HEK293 (cell line): ENCODE measurements at regions not wholly inside any gene's neighbourhood (a gene's known extent, or its start where the extent isn't known, plus 50 kb on each side); places are given as distances from the start of the nearest gene placed in this dataset.

Experiments used
- KLF7 ChIP-seq: fragments of 450-650 bp; formaldehyde crosslinking; IDR thresholded peaks from 2 replicates; pipeline ENCODE4 v1.5.1; 2016; ENCODE audit warnings: missing biosample characterization, missing genetic modification characterization, borderline replicate concordance
- YY1 ChIP-seq: fragments of 450-650 bp; formaldehyde crosslinking; IDR thresholded peaks from 2 replicates; pipeline ENCODE4 v1.5.1; 2018; ENCODE audit warnings: missing biosample characterization, missing genetic modification characterization
- ZBTB20 ChIP-seq: fragments of 450-650 bp; formaldehyde crosslinking; IDR thresholded peaks from 2 replicates; pipeline ENCODE4 v1.5.1; 2016; ENCODE audit warnings: missing biosample characterization, missing genetic modification characterization
- ZBTB8A ChIP-seq: fragments of 450-650 bp; formaldehyde crosslinking; IDR thresholded peaks from 2 replicates; pipeline ENCODE4 v1.5.1; 2016; ENCODE audit warnings: missing biosample characterization, missing genetic modification characterization
- ZFP37 ChIP-seq: fragments of 450-650 bp; formaldehyde crosslinking; IDR thresholded peaks from 2 replicates; pipeline ENCODE4 v1.5.1; 2016; ENCODE audit warnings: missing biosample characterization, missing genetic modification characterization
- ZNF10 ChIP-seq: fragments of 450-650 bp; formaldehyde crosslinking; IDR thresholded peaks from 2 replicates; pipeline ENCODE4 v1.5.1; 2017; ENCODE audit warnings: missing biosample characterization, missing genetic modification characterization
- ZNF155 ChIP-seq: fragments of 450-650 bp; formaldehyde crosslinking; IDR thresholded peaks from 2 replicates; pipeline ENCODE4 v1.5.1; 2016; ENCODE audit warnings: missing biosample characterization, missing genetic modification characterization
- ZNF248 ChIP-seq: fragments of 450-650 bp; formaldehyde crosslinking; IDR thresholded peaks from 2 replicates; pipeline ENCODE4 v1.5.1; 2017; ENCODE audit warnings: missing biosample characterization, missing genetic modification characterization
- TF ChIP-seq, protein P1 (sequence below): fragments of 450-650 bp; formaldehyde crosslinking; IDR thresholded peaks from 2 replicates; pipeline ENCODE4 v1.5.1; 2017; ENCODE audit warnings: missing biosample characterization, missing genetic modification characterization
- TF ChIP-seq, protein P2 (sequence below): fragments of 450-650 bp; formaldehyde crosslinking; IDR thresholded peaks from 2 replicates; pipeline ENCODE4 v1.5.1; 2016; ENCODE audit warnings: missing biosample characterization, missing genetic modification characterization
- TF ChIP-seq, protein P3 (sequence below): IDR thresholded peaks from 2 replicates; pipeline ENCODE4 v1.6.1; 2011; ENCODE audit warnings: mild to moderate bottlenecking, low read depth, low read length, borderline replicate concordance
- TF ChIP-seq, protein P4 (sequence below): fragments of 450-650 bp; formaldehyde crosslinking; IDR thresholded peaks from 2 replicates; pipeline ENCODE4 v1.5.1; 2016; ENCODE audit warnings: missing biosample characterization, missing genetic modification characterization

DNA sequence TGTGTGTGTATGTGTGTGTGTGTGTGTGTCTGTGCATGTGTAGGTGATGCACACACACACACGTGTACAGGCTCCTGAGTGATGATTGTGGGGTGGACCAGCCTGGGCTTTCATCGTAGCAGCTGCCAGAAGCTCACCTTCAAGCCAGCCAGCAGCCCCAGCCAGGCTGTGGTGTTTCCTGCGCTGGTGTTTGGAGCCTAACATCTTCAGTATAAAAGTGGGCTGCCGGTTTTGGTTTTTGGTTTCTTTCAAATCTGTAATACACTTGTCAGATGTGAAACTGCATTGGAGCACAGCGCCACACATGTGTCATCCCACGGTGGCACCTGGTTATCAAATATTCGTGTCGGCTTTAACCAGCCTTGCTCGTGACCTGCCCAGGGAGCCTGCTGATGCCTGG is 114.2 kb downstream of the OLFM1 start:
- TF ChIP-seq, protein P1, sequence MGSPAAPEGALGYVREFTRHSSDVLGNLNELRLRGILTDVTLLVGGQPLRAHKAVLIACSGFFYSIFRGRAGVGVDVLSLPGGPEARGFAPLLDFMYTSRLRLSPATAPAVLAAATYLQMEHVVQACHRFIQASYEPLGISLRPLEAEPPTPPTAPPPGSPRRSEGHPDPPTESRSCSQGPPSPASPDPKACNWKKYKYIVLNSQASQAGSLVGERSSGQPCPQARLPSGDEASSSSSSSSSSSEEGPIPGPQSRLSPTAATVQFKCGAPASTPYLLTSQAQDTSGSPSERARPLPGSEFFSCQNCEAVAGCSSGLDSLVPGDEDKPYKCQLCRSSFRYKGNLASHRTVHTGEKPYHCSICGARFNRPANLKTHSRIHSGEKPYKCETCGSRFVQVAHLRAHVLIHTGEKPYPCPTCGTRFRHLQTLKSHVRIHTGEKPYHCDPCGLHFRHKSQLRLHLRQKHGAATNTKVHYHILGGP: no peak
- no peak for TF ChIP-seq ZBTB20 (tag by site-specific recombination)
- TF ChIP-seq ZNF10 (tag by site-specific recombination): no peak
- no peak for TF ChIP-seq ZFP37
- TF ChIP-seq, protein P2, sequence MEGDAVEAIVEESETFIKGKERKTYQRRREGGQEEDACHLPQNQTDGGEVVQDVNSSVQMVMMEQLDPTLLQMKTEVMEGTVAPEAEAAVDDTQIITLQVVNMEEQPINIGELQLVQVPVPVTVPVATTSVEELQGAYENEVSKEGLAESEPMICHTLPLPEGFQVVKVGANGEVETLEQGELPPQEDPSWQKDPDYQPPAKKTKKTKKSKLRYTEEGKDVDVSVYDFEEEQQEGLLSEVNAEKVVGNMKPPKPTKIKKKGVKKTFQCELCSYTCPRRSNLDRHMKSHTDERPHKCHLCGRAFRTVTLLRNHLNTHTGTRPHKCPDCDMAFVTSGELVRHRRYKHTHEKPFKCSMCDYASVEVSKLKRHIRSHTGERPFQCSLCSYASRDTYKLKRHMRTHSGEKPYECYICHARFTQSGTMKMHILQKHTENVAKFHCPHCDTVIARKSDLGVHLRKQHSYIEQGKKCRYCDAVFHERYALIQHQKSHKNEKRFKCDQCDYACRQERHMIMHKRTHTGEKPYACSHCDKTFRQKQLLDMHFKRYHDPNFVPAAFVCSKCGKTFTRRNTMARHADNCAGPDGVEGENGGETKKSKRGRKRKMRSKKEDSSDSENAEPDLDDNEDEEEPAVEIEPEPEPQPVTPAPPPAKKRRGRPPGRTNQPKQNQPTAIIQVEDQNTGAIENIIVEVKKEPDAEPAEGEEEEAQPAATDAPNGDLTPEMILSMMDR (tag by site-specific recombination): no peak
- TF ChIP-seq YY1 (tag by site-specific recombination): no peak
- TF ChIP-seq ZNF155: no peak
- TF ChIP-seq, protein P3, sequence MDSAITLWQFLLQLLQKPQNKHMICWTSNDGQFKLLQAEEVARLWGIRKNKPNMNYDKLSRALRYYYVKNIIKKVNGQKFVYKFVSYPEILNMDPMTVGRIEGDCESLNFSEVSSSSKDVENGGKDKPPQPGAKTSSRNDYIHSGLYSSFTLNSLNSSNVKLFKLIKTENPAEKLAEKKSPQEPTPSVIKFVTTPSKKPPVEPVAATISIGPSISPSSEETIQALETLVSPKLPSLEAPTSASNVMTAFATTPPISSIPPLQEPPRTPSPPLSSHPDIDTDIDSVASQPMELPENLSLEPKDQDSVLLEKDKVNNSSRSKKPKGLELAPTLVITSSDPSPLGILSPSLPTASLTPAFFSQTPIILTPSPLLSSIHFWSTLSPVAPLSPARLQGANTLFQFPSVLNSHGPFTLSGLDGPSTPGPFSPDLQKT: no peak
- TF ChIP-seq ZNF248 (tag by site-specific recombination): no peak
- TF ChIP-seq KLF7 (tag by site-specific recombination): no peak
- no peak for TF ChIP-seq ZBTB8A (tag by site-specific recombination)
- TF ChIP-seq, protein P4, sequence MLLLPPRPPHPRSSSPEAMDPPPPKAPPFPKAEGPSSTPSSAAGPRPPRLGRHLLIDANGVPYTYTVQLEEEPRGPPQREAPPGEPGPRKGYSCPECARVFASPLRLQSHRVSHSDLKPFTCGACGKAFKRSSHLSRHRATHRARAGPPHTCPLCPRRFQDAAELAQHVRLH: no peak
